ENCODE measurements at regions not wholly inside any gene's neighbourhood (a gene's known extent, or its start where the extent isn't known, plus 50 kb on each side); places are given as distances from the start of the nearest gene placed in this dataset.

GRCh38 chr7:49407205-49407604 is 366.2 kb upstream of the VWC2 start:
- ChIA-PET CTCF (no interaction called here), POLR2A (ENCODE audit: unreplicated experiment) (no interaction called here)
- Histone ChIP-seq H4K8ac (ENCODE audit: low read depth in 2 of 2, low read length in 2 of 2) (no peak overlapping the region), H4K5ac (ENCODE audit: low read depth, low read length) (no peak overlapping the region), H3K79me1 (ENCODE audit: low read depth in 1 of 2, low read length in 2 of 2) (no peaks in the 10 kb centered on the region), H3K4me2 (ENCODE audit: low read depth, low read length) (no peak overlapping the region), H3K18ac (ENCODE audit: low read depth, low read length) (no peak overlapping the region), H3K9me1 (ENCODE audit: insufficient read depth, low read length) (no peaks in the 10 kb centered on the region), H2BK120ac (ENCODE audit: low read depth, low read length) (no peak overlapping the region), H3K4ac (ENCODE audit: low read depth, low read length) (no peak overlapping the region), H3K9ac (ENCODE audit: low read depth, low read length) (no peak overlapping the region), H4K20me1 (ENCODE audit: insufficient read depth, low read length) (no peaks in the 10 kb centered on the region), H3K4me1 (ENCODE audit: control insufficient read depth, insufficient read depth, low read length) (no peaks in the 10 kb centered on the region), H3K56ac (ENCODE audit: extremely low read depth, insufficient read depth, low read length) (no peak overlapping the region), H4K91ac (ENCODE audit: insufficient read depth, low read depth, low read length) (no peak overlapping the region), H3K27me3 (ENCODE audit: control insufficient read depth, insufficient read depth, low read length) (no peaks in the 10 kb centered on the region), H2BK5ac (ENCODE audit: low read depth, low read length, poor library complexity, severe bottlenecking) (no peak overlapping the region), H3K23ac (ENCODE audit: low read depth, low read length) (no peak overlapping the region), H2AK5ac (ENCODE audit: low read depth, low read length) (no peak overlapping the region), H2AFZ (replicated peaks; ENCODE audit: low read length, poor library complexity) (no peak overlapping the region), H3K36me3 (ENCODE audit: control insufficient read depth, insufficient read depth, low read length) (no peaks in the 10 kb centered on the region), H3K4me3 (ENCODE audit: insufficient read depth, low read depth, low read length) (no peak overlapping the region), H3K27ac (ENCODE audit: insufficient read depth, low read length) (no peak overlapping the region), H3K14ac (replicated peaks; ENCODE audit: low read depth, low read length) (no peak overlapping the region), H2BK20ac (ENCODE audit: low read depth, low read length) (no peak overlapping the region), H2BK15ac (ENCODE audit: low read depth, low read length) (no peak overlapping the region), H2AK9ac (replicated peaks; ENCODE audit: low read depth, low read length, poor library complexity) (no peak overlapping the region), H3K9me3 (ENCODE audit: control insufficient read depth, insufficient read depth, low read length) (peaks cover 5% of the 10 kb centered on the region)
- DNase-seq (no peak), ATAC-seq (ENCODE audit: low read depth) (no peak)
- in situ Hi-C loops (cut with MboI; ENCODE audit: low sequenced_read_pairs): no loop called here
- TF ChIP-seq MAFK (IDR thresholded peaks at IDR 0.05; ENCODE audit: low read depth, low read length) (no peak), POLR2A (IDR thresholded peaks at IDR 0.05; ENCODE audit: low read depth, low read length) (no peak), SMC3 (IDR thresholded peaks at IDR 0.05; ENCODE audit: low read depth, low read length) (no peak), FOS (IDR thresholded peaks at IDR 0.05; ENCODE audit: low read depth, low read length) (no peak), MAZ (IDR thresholded peaks at IDR 0.05; ENCODE audit: borderline replicate concordance, low read depth, low read length) (no peak), NFE2L2 (IDR thresholded peaks at IDR 0.05; ENCODE audit: low read depth, low read length) (no peak), RAD21 (IDR thresholded peaks at IDR 0.05; ENCODE audit: low read length) (no peak), ELK1 (IDR thresholded peaks at IDR 0.05; ENCODE audit: borderline replicate concordance, low read depth, low read length) (no peak), CEBPB (IDR thresholded peaks at IDR 0.05; ENCODE audit: low read depth, low read length) (no peak), CHD1 (IDR thresholded peaks at IDR 0.05; ENCODE audit: low read depth, low read length) (no peak), RFX5 (IDR thresholded peaks at IDR 0.05; ENCODE audit: low read depth, low read length) (no peak)
- intact Hi-C loops (cut with micrococcal nuclease): no loop called here
- dilution Hi-C loops (cut with HindIII; ENCODE audit: low sequenced_read_pairs, unreplicated experiment): no loop called here
- no CpG with 5 or more reads among the region's 4 CpGs for WGBS, 2 experiments (ENCODE audit: extremely low coverage in 2 of 2, insufficient read length in 1 of 2)
- no TSS peak for BruUV-seq (replicated peaks)

All from IMR-90 (cell line).